HEK293T (cell line): ENCODE measurements at regions not wholly inside any gene's neighbourhood (a gene's known extent, or its start where the extent isn't known, plus 50 kb on each side); places are given as distances from the start of the nearest gene placed in this dataset.

Experiments used
- CTCF ChIA-PET: fragments of 350-600 bp; formaldehyde crosslinking; extraction: SDS; loops from one replicate; lab custom pipeline; 2021; ENCODE audit warnings: antibody characterized with exemption, inconsistent platforms; lab: Yijun Ruan, JAX
- POLR2A ChIA-PET: fragments of 350-600 bp; formaldehyde crosslinking; extraction: SDS; loops from one replicate; lab custom pipeline; 2020; ENCODE audit warnings: antibody characterized with exemption, inconsistent platforms; lab: Yijun Ruan, JAX
- DNase-seq: peaks from one replicate; pipeline ENCODE4 v3.0.0; 2012; ENCODE audit warnings: mixed read lengths; ENCODE audit errors: extremely low spot score
- ARNT ChIP-seq: fragments of 450-650 bp; IDR thresholded peaks from 2 replicates; pipeline ENCODE4 v1.6.1; 2017; ENCODE audit warnings: mild to moderate bottlenecking
- BHLHE40 ChIP-seq: fragments of 450-650 bp; IDR thresholded peaks from 2 replicates; pipeline ENCODE4 v1.6.1; 2016; ENCODE audit warnings: mild to moderate bottlenecking, moderate library complexity, borderline replicate concordance
- CTBP1 ChIP-seq: fragments of 450-650 bp; IDR thresholded peaks from 2 replicates; pipeline ENCODE4 v1.6.1; 2016; ENCODE audit warnings: borderline replicate concordance
- ELF4 ChIP-seq: fragments of 450-650 bp; IDR thresholded peaks from 2 replicates; pipeline ENCODE4 v1.6.1; 2017; ENCODE audit warnings: antibody characterized with exemption
- FOXA1 ChIP-seq: fragments of 450-650 bp; IDR thresholded peaks from 2 replicates; pipeline ENCODE4 v1.6.1; 2016; ENCODE audit warnings: mild to moderate bottlenecking
- FOXK2 ChIP-seq: fragments of 450-650 bp; IDR thresholded peaks from 2 replicates; pipeline ENCODE4 v1.6.1; 2016; ENCODE audit warnings: mild to moderate bottlenecking
- FOXM1 ChIP-seq: fragments of 450-650 bp; IDR thresholded peaks from 2 replicates; pipeline ENCODE4 v1.6.1; 2017; ENCODE audit warnings: mild to moderate bottlenecking, borderline replicate concordance
- HDGF ChIP-seq: fragments of 450-650 bp; IDR thresholded peaks from 2 replicates; pipeline ENCODE4 v1.6.1; 2017; ENCODE audit warnings: antibody characterized with exemption, borderline replicate concordance
- L3MBTL2 ChIP-seq: fragments of 450-650 bp; conservative IDR thresholded peaks from 2 replicates; pipeline ENCODE4 v1.6.1; 2016; ENCODE audit warnings: mild to moderate bottlenecking
- LEF1 ChIP-seq: fragments of 450-650 bp; IDR thresholded peaks from 2 replicates; pipeline ENCODE4 v1.6.1; 2017; ENCODE audit warnings: mild to moderate bottlenecking, borderline replicate concordance
- NFRKB ChIP-seq: fragments of 450-650 bp; IDR thresholded peaks from 2 replicates; pipeline ENCODE4 v1.6.1; 2016; ENCODE audit warnings: mild to moderate bottlenecking, moderate library complexity
- SP1 ChIP-seq: fragments of 450-650 bp; IDR thresholded peaks from 2 replicates; pipeline ENCODE4 v1.6.1; 2017
- SUZ12 ChIP-seq: fragments of 450-650 bp; IDR thresholded peaks from 2 replicates; pipeline ENCODE4 v1.6.1; 2016; ENCODE audit warnings: mild to moderate bottlenecking
- TARDBP ChIP-seq: fragments of 450-650 bp; IDR thresholded peaks from 2 replicates; pipeline ENCODE4 v1.6.1; 2016
- ZNF384 ChIP-seq: fragments of 450-650 bp; IDR thresholded peaks from 2 replicates; pipeline ENCODE4 v1.6.1; 2016
- TF ChIP-seq, protein P1 (sequence below): fragments of 450-650 bp; IDR thresholded peaks from 2 replicates; pipeline ENCODE4 v1.6.1; 2016

GRCh38 chr2:145845923-145846322 lies 1326.0 kb upstream of the ZEB2 start:
- ChIA-PET POLR2A (no interaction called here), CTCF (no interaction called here)
- no peak for TF ChIP-seq NFRKB
- no peak for TF ChIP-seq FOXM1
- no peak for TF ChIP-seq ELF4
- no peak for TF ChIP-seq ZNF384
- no peak for TF ChIP-seq FOXK2
- no peak for TF ChIP-seq CTBP1
- no peak for TF ChIP-seq BHLHE40
- no peak for TF ChIP-seq L3MBTL2
- no peak for TF ChIP-seq FOXA1
- TF ChIP-seq SP1: no peak
- no peak for TF ChIP-seq LEF1
- no peak for TF ChIP-seq HDGF
- no peak for TF ChIP-seq ARNT
- TF ChIP-seq, protein P1, sequence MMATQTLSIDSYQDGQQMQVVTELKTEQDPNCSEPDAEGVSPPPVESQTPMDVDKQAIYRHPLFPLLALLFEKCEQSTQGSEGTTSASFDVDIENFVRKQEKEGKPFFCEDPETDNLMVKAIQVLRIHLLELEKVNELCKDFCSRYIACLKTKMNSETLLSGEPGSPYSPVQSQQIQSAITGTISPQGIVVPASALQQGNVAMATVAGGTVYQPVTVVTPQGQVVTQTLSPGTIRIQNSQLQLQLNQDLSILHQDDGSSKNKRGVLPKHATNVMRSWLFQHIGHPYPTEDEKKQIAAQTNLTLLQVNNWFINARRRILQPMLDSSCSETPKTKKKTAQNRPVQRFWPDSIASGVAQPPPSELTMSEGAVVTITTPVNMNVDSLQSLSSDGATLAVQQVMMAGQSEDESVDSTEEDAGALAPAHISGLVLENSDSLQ: no peak
- TF ChIP-seq TARDBP: no peak
- no peak for TF ChIP-seq SUZ12
- no peak for DNase-seq

DNA sequence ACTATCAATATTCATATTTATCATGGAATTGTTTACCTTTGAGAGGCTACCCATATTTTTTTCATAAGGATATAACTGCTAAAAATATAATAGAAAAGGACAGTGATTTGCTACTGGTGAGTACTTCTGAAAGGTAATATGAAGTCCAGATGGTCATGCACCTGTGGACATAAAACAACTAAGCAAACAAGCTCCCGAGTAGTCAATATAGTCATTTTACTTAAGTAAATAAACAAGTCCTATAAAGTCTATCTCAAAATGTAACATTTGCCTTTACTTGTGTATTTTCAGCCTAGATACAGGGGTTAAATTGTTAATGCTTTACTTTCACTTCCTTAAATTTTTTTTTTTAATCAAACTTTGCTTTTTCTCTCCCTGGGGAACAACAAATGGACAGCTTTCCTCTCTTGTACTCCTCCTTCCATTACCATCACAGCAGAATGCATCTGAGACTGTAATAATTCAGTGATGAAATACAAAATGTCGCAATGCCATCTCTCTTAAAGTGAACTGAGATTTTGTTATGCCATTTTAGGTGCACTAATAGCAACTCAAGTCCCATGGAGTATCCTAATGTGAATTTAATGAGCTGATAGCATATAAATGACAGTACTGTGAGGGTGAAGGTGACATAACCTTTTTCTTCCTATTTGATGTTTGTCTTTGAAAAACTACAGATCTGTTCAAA lies 1325.4 kb upstream of the ZEB2 start:
- no peak for DNase-seq
- ChIA-PET POLR2A (no interaction called here), CTCF (no interaction called here)
- TF ChIP-seq ARNT (no peak), ELF4 (no peak), NFRKB (no peak), L3MBTL2 (no peak), LEF1 (no peak), SUZ12 (no peak), SP1 (no peak), FOXK2 (no peak), FOXA1 (no peak), ZNF384 (no peak), HDGF (no peak), TARDBP (no peak), BHLHE40 (no peak), FOXM1 (no peak), CTBP1 (no peak)
- TF ChIP-seq, protein P1: no peak

DNA sequence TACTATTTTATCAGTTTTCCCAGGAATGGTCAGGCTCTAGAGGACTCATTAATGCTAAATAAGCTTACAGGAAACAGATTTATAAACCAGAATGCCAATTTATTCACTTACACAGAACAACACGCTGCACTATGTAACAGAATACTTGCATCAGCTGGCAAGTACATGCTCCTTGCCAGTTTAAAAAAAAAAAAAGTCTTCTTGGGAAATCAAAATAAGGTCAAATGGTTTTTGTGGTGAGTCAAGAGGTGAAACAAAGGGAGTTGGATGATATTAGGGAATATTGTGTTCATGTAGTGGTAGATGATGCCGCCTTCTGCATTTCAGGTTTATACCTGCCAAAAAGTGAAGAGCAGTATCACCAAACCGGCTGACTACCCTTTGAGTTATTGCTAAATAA lies 1322.1 kb upstream of the ZEB2 start:
- DNase-seq: no peak
- POLR2A ChIA-PET: no interaction called here
- TF ChIP-seq ZNF384 (no peak), BHLHE40 (no peak), TARDBP (no peak), FOXM1 (no peak), FOXA1 (no peak), SUZ12 (no peak), HDGF (no peak), NFRKB (no peak), CTBP1 (no peak), ARNT (no peak), ELF4 (no peak)
- CTCF ChIA-PET: no interaction called here

DNA sequence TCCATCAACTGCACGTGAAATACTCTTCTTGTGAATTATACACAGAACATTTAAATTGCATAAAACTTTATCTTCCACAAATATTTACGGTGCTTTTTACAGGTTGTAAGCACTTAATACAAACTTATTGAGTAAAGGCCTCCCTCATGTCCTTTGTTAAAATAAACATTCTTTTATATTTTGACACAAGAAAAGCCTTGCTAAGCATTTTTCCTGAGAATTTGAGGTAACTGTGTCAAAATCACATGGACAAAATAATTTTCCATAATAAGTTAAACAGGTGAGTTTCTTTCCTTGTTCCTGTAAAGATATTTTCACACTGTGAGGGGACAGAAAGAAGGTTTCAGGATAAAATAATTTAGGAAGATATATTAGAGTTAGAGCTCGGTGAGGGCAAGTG lies 1317.1 kb upstream of the ZEB2 start:
- no peak for DNase-seq
- ChIA-PET CTCF (no interaction called here), POLR2A (no interaction called here)
- TF ChIP-seq SUZ12 (no peak), FOXM1 (no peak), FOXA1 (no peak), CTBP1 (no peak), SP1 (no peak), ZNF384 (no peak), ARNT (no peak), FOXK2 (no peak), TARDBP (no peak)
- TF ChIP-seq, protein P1: no peak

GRCh38 chr2:145835665-145836064 lies 1315.7 kb upstream of the ZEB2 start:
- no peak for DNase-seq
- CTCF ChIA-PET: no interaction called here
- TF ChIP-seq FOXM1 (no peak), BHLHE40 (no peak), FOXA1 (no peak), LEF1 (no peak), ARNT (no peak), HDGF (no peak), ZNF384 (no peak)
- TF ChIP-seq, protein P1: no peak
- POLR2A ChIA-PET: no interaction called here

- no peak for TF ChIP-seq HDGF
- TF ChIP-seq TARDBP: no peak
- no peak for TF ChIP-seq LEF1
- no peak for TF ChIP-seq NFRKB
- no peak for TF ChIP-seq ZNF384
- TF ChIP-seq BHLHE40: no peak
- no peak for TF ChIP-seq FOXA1
- TF ChIP-seq SP1: no peak
- no peak for TF ChIP-seq ARNT
- CTCF ChIA-PET: no interaction called here
- POLR2A ChIA-PET: no interaction called here
- no peak for DNase-seq
Observed at GRCh38 chr2:145832681-145833080, 1312.8 kb upstream of the ZEB2 start.
